Bone marrow (tissue), 2 donors: ENCODE measurements at regions not wholly inside any gene's neighbourhood (a gene's known extent, or its start where the extent isn't known, plus 50 kb on each side); places are given as distances from the start of the nearest gene placed in this dataset.

Experiments
- DNase-seq, 2 donors: peaks; one replicate each; lab custom pipeline; 2025; lab: John Stamatoyannopoulos, UW

- DNase-seq, result no peak
Observed at GRCh38 chr14:98474900-98475299, 797.1 kb downstream of the BCL11B start.

- DNase-seq, result no peak
Observed at GRCh38 chr14:98477935-98478334, 794.1 kb downstream of the BCL11B start.

GRCh38 chr14:98489115-98489514 lies 782.9 kb downstream of the BCL11B start:
- no peak for DNase-seq

GRCh38 chr14:98494582-98494981 lies 777.4 kb downstream of the BCL11B start:
- no peak for DNase-seq

GRCh38 chr14:98498019-98498885 lies 773.7 kb downstream of the BCL11B start:
- no peak for DNase-seq

- no peak for DNase-seq
Observed at GRCh38 chr14:98501335-98501734, 770.7 kb downstream of the BCL11B start.

- DNase-seq, result no peak
Observed at GRCh38 chr14:98501836-98502235, 770.2 kb downstream of the BCL11B start.

- no peak for DNase-seq
Observed at GRCh38 chr14:98503086-98503815, 768.7 kb downstream of the BCL11B start.

GRCh38 chr14:98507264-98507663 lies 764.7 kb downstream of the BCL11B start:
- no peak for DNase-seq

- no peak for DNase-seq
Observed at GRCh38 chr14:98510392-98510791, 761.6 kb downstream of the BCL11B start.

- DNase-seq, result no peak
Observed at GRCh38 chr14:98512501-98513251, 759.3 kb downstream of the BCL11B start.

- DNase-seq, result no peak
Observed at GRCh38 chr14:98513558-98513957, 758.4 kb downstream of the BCL11B start.

GRCh38 chr14:98514016-98514415 lies 758.0 kb downstream of the BCL11B start:
- no peak for DNase-seq

GRCh38 chr14:98536256-98536655 lies 735.7 kb downstream of the BCL11B start:
- no peak for DNase-seq

- no peak for DNase-seq
Observed at GRCh38 chr14:98542316-98542715, 729.7 kb downstream of the BCL11B start.

- no peak for DNase-seq
Observed at GRCh38 chr14:98543074-98543473, 728.9 kb downstream of the BCL11B start.

GRCh38 chr14:98544174-98544573 lies 727.8 kb downstream of the BCL11B start:
- no peak for DNase-seq

- DNase-seq, result peak in 1 of 2 donors; percentile 15
Observed at GRCh38 chr14:98545181-98545580, 726.8 kb downstream of the BCL11B start.

GRCh38 chr14:98548071-98548686 lies 723.8 kb downstream of the BCL11B start:
- peak in 1 of 2 donors; percentile 78 for DNase-seq

GRCh38 chr14:98551028-98551427 lies 721.0 kb downstream of the BCL11B start:
- no peak for DNase-seq

- no peak for DNase-seq
Observed at GRCh38 chr14:98555440-98555839, 716.6 kb downstream of the BCL11B start.

GRCh38 chr14:98564006-98564405 lies 708.0 kb downstream of the BCL11B start:
- DNase-seq, result no peak
